ENCODE measurements at regions not wholly inside any gene's neighbourhood (a gene's known extent, or its start where the extent isn't known, plus 50 kb on each side); places are given as distances from the start of the nearest gene placed in this dataset.
"Not testable (repeated sequence)": the region's sequence is repeated elsewhere in the genome, so short reads cannot be mapped to it uniquely, and the experiment has no call there.

DNA sequence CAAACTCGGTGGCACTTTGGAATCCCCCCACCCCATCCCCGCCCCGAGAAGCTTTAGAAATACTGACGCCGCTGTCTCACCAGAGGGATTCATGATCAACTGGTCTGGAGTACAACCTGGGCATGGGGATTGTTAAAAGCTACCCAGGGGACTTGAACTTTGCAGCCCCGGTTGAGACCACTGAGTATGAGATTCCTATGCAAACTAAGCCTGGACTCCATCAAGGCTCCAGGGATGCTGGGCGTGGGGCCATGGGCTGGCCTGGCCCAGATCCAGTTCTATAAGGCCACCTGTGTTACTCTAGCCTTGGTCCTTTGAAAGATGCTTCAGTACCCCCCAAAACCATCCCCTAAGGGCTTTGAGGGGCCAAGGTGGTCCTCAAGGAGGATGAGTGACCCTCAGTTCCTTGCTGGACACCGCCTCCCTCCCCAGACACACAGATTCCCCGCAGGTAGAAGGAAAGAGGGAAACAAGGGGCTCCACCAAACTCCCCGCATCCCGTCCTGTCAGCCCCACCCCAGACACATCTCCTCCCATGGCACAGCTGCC lies 68.5 kb downstream of the MRPL36 start:
- no peak for DNase-seq (ENCODE audit: low read depth)

GRCh38 chr5:1730487-1730847 lies 69.2 kb downstream of the MRPL36 start:
- DNase-seq (ENCODE audit: low read depth) = no peak

DNA sequence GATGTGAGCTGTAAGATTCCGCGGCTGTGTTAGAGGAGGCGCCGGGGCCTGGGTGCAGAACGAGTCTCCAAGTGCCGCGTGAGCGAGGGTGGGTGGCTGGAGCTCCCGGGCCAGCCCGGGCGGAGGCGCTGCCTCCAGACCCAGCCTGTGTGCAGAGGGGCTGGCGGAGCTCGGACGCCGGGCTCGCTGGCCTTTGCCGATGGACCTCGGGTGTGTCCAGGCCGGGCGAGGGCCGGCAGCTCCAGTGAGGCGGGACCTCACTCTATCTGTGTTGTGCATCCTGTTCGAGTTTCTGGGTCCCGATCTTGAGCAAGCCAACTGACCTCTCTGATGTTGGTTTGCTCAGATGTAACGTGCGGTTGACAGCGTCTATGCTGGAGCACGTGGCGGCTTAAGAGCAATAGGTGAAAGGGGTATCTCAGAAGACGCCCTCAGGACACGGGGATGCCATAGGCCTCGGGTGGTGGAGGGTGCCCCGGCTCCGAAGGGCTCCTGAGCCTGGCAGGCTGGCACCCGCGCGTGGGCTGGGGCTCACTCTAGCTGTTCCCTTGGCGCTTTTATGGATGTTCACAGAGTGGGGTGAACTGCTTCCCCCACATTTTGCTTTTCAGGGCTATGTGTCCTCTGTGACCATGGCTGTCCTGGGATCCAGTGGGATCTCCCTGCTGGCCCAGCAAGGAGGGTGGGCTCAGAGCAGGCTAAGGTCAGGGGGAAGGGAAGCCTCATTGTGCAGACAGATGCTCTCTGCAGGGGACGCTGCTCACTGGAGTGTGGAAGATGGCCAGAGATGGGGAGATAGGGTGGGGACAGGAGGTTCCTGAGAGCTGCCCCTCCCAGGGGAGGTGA lies 69.8 kb downstream of the MRPL36 start:
- no peak for DNase-seq (ENCODE audit: low read depth)

GRCh38 chr5:1728846-1729245 lies 70.8 kb downstream of the MRPL36 start:
- DNase-seq (ENCODE audit: low read depth) = no peak

DNA sequence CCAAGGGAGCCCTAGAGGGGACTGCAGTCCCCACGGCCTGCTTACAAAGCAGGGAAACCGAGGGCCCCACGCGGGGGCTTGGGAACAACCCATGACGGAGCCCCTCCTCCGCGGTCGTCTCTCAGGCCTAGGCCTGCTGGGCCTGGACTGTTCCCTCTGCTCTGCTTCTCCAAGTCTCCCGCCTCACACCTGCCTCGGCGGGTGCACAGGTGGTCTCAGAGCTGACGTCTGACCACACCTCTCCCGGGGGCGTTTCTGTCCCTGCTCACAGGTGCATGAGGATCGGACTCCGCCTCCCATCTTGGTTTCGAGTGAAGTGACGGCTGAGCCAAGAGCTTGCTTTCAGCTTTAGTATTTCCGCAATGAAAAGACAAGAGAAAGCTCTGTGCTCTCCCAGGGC lies 72.1 kb downstream of the MRPL36 start:
- no peak for DNase-seq (ENCODE audit: low read depth)

DNA sequence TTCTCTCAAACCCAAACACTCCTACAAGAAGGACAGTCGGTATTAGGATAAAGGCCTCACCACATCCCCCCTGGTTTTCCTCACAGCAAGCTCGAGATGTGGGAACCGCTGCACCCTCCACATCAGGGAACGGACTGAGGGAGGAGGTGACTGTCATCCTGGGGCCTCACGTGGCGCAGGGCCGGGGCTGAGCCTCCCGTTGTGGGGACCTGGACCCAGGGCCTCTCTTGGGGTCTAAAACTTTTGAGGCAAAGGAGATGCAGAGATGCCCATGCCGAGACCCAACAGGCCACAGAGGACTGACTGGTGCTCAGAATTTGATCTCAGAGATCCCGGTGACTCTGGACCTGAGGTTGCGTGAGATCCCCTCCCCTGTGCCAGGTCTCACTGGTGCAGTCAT lies 72.7 kb downstream of the MRPL36 start:
- DNase-seq (ENCODE audit: low read depth) = no peak

- DNase-seq (ENCODE audit: low read depth) = no peak
These were observed 73.2 kb downstream of the MRPL36 start for GRCh38 chr5:1726469-1726865.

- DNase-seq (ENCODE audit: low read depth) = no peak
These were observed 73.8 kb downstream of the MRPL36 start for GRCh38 chr5:1725641-1726468.

GRCh38 chr5:1724822-1725602 lies 74.6 kb downstream of the MRPL36 start:
- DNase-seq (ENCODE audit: low read depth) = no peak

GRCh38 chr5:1723957-1724821 lies 75.4 kb downstream of the MRPL36 start:
- no peak for DNase-seq (ENCODE audit: low read depth)

- no peak for DNase-seq (ENCODE audit: low read depth)
These were observed 76.2 kb downstream of the MRPL36 start for GRCh38 chr5:1723476-1723875.

DNA sequence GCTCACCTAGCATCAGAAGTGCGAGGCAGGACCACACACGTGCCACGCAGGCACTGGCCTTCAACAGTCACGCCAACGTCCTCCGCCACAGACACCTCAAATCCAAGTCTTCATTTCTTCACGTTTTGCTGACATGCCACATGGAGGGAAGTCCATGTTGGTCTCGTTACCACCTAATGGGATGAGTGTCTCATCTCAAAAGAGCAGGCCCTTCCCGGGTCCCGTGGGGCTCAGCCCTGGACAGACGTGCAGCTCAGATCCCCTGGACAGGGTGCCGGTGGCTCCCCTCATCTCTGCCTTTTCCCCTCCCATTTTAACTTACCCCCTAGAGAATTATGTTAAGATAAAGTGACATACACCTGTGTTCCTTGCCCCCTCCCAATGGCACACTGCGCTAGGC lies 76.8 kb downstream of the MRPL36 start:
- no peak for DNase-seq (ENCODE audit: low read depth)

DNA sequence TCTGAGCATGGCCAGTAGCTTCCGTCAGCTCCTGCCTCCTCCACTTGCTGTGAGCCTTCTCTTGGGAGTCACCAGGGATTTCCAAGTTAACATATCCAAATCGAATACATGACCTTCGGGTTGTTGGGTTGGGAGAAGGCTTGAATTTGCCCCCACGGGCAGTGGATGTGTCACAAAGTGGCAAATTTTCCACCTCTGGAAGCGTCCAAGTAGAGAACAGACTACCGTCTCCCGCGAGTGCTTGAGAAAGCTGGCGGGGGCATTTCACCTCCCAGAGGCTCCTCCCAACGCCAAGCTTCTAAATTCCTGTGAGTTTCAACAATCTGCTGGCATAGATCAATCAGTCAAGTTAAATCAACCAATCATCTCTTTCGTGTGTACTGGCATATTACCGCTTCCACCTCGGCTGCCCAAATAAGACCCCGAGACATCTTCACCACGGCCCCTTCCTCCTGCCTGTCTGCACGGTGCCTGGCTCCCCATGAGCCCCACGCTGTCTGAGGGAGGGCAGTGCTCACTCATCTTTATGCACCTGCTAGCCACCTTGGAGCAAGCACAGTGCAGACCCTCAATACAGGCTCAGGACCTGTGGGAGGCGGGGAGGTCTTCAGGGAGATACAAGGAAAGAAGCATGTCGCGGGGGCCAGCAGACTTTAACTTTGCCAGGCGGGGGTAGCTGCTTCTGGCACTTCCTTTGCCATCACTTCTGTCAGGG lies 79.1 kb downstream of the MRPL36 start:
- DNase-seq (ENCODE audit: low read depth) = no peak

DNA sequence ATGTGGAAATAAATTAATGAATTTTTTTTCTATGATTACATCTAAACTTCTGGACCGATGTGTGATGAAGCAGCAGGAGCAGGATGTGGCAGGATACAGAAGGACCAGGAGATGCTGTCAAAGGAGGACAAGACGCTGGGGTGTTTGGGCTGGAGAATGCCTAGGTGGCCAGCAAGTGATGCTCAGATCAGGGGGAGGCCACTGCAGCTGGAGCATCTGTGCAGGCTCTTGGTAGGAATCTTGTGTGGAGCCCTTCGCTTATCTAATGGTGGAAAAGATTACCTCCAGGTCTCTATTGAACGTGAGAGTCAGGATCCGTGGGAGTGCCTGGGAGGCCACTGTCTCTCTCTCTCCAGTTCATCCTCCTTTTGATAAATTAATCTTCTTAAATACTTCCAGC lies 79.8 kb downstream of the MRPL36 start:
- DNase-seq (ENCODE audit: low read depth) = no peak

DNA sequence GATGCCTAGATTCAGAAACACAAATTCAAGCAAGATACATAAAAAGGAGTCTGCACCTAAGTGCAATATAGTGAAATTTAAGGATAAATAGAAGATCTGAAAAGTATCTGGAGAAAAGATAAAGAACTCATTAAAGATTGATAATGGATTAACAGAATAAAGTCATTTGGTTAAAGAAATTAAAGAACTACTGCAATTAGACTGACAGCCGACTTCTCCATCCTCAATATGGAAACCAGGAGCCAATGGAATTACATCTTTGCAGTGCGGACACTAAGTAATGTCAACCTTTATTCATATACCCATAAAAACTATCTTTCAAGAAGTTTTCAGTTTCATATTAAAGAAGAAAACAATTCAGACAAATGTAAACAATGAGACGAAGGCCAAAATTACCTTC lies 81.0 kb downstream of the MRPL36 start:
- DNase-seq (ENCODE audit: low read depth) = no peak

- DNase-seq (ENCODE audit: low read depth) = not testable (repeated sequence)
These were observed 89.5 kb downstream of the MRPL36 start for GRCh38 chr5:1710091-1710490.

DNA sequence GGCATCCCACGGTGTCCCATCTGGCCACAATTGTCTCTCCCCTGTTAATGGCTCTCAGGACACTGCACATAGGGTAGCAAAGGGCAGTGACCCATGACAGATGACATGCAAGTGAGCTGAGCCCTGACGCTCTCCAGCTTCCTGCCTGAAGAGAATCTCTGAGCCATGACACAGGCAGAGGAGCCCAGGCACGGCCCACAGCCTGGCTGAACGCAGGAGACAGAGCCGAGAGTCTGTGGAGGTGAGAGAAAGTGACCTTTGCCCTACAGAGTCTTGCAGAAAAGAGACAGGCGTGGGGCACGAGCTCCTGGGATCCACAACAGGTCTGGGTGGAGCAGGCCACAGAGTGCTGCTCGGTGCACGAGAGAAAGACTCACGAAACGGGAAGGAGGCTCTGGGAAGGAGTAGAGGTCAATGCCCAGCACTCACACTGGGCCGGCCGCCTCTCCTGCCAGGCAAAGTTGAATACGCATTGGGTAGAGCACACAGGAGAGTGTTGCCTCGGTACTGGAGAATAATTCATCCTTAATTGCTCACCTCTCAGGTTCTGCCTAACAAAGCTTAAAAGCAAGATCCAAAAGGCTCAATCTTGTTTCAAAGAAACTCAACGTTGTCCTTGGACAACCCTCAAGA lies 90.3 kb downstream of the MRPL36 start:
- DNase-seq (ENCODE audit: low read depth) = no peak

DNA sequence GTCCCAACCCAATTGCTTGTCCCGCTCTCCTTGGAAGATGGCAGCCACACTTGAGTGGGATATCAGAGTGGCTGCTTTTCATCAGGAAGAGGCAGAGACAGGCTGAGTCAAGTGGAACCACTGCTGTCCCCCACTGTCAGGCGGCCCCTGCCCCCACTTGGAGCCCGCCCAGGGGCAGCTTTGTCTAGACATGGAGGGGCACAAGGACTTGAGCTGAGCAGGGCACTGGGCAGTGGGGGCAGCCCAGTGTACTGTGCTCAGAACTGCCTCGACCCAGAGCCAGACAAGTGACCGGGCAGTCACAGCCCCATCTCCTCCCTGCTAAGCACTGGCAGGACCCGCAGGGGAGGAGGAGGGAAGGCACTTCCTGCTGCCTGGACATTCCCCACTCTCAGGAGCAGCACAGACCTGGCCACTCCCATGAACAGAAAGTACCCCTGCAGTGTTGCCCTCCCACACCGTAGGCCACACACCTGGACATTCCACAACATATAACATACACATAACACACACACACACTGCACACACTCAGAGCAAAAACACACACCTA lies 91.0 kb downstream of the MRPL36 start:
- DNase-seq (ENCODE audit: low read depth) = no peak

- no peak for DNase-seq (ENCODE audit: low read depth)
These were observed 92.2 kb downstream of the MRPL36 start for GRCh38 chr5:1707467-1707866.

DNA sequence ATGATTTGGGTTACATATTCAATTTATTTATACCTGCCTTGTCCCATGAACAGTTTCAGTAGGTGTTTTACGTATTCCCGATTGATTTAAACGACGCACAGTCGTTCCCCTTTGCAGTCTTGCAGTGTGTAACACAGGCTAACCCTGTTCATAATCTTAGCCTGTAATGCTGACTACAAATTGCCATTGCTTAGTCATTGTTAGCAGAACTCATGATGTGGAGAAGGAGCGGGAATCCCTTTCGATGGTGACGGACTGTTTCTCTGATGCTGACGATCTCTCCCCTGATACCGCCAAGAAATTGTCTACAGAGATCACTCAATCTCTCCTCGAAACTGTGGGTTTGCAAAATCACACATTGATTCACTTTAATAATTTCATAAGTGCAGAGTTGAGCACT lies 93.2 kb downstream of the MRPL36 start:
- DNase-seq (ENCODE audit: low read depth) = no peak
